Gastrocnemius medialis (tissue), 4 donors: ENCODE measurements at regions not wholly inside any gene's neighbourhood (a gene's known extent, or its start where the extent isn't known, plus 50 kb on each side); places are given as distances from the start of the nearest gene placed in this dataset.

Experiments used
- POLR2A ChIP-seq, 2 donors: fragments of 450-650 bp; IDR thresholded peaks; one replicate each; pipeline ENCODE4 v1.6.1; 2017; ENCODE audit warnings: antibody characterized with exemption in 2 of 2, mild to moderate bottlenecking in 2 of 2, moderate library complexity in 2 of 2
- TF ChIP-seq, protein P1 (sequence below), 5 experiments: fragments of 450-650 bp in 3 of 5; fragments of 200-600 bp in 2 of 5; sonication (generic) in 2 of 5; IDR thresholded peaks in 4 of 5; conservative IDR thresholded peaks in 1 of 5; 1 replicate in 4 of 5; 2 replicates in 1 of 5; pipeline ENCODE4 v1.5.1; 2016 to 2019; ENCODE audit warnings: antibody characterized with exemption in 5 of 5, mild to moderate bottlenecking in 3 of 5, moderate library complexity in 3 of 5

GRCh38 chr15:62889734-62890505 is 152.6 kb upstream of the TPM1 start:
- TF ChIP-seq, protein P1, sequence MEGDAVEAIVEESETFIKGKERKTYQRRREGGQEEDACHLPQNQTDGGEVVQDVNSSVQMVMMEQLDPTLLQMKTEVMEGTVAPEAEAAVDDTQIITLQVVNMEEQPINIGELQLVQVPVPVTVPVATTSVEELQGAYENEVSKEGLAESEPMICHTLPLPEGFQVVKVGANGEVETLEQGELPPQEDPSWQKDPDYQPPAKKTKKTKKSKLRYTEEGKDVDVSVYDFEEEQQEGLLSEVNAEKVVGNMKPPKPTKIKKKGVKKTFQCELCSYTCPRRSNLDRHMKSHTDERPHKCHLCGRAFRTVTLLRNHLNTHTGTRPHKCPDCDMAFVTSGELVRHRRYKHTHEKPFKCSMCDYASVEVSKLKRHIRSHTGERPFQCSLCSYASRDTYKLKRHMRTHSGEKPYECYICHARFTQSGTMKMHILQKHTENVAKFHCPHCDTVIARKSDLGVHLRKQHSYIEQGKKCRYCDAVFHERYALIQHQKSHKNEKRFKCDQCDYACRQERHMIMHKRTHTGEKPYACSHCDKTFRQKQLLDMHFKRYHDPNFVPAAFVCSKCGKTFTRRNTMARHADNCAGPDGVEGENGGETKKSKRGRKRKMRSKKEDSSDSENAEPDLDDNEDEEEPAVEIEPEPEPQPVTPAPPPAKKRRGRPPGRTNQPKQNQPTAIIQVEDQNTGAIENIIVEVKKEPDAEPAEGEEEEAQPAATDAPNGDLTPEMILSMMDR (IDR thresholded peaks at IDR 0.05 in 4 of 5, conservative IDR thresholded peaks at IDR 0.05 in 1 of 5) = no peak
- no peak for TF ChIP-seq POLR2A (IDR thresholded peaks at IDR 0.05)
